ENCODE measurements at regions not wholly inside any gene's neighbourhood (a gene's known extent, or its start where the extent isn't known, plus 50 kb on each side); places are given as distances from the start of the nearest gene placed in this dataset.

DNA sequence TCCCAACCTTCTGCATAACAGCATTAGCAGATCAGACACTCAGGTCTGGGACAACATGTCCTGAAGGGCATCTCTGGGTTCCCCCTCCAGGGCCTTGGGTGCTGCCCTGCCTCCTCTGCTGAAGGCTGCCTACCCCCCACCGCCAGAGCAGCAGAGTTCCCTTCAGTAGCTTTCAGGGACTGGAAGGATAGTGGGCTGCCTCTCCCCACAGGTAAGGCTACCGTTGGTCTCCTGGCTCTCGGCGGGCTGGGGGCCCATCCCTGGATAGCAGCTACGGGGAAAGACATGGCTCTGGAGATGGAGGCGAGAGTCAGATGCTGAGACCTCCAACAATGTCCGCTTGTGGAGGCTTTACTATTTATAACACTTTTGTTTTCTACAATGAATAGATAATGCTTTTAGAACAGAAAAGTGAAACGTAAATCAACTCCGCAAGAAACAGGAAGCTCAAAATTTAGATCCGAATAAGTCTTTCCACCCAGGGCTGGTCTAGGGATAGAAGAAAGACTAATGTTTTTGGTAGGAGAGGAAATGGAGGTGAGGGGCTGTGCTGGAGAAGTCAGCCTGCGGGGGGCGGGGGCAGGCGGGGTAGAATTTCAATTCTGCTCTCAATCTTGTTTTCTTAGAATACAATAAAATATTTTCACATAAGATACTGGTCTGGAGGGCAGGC is 58.4 kb downstream of the ARL4C start:
- DNase-seq (ENCODE audit: low read depth, low spot score) = no peak

DNA sequence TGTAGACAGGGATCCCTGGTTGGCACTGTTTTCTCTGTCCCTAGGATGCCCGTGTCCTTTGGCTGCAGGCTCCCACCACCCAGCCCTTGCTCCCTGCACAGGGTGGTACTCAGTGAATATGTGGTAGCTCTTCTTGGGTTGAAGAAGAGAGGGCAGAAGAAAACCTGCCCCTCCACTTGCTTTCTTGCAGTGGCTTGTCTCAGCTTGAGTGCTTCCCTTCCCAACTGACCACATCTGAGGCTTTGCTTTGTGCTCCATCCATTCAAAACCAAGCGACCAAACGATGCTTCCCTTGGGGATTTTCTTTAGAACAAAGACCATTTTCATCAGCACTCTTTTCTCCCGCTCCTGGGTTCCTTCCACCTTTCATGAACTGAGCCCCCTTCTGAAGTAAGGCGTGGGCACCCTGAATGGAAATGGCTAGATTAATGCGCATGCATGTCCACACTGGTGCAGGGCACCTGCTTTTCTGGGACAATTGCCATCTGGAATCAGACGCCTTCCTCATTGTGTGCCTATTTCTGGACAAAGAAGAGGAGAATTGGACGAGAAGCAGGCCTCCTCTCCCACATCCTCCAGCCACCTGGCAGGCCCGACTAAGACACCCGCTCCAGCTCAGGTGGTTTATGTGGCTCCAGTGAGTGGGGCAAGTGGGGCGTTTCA is 59.1 kb downstream of the ARL4C start:
- DNase-seq (ENCODE audit: low read depth, low spot score) = no peak

- no peak for DNase-seq (ENCODE audit: low read depth, low spot score)
Measured at GRCh38 chr2:234436482-234436837, 60.4 kb downstream of the ARL4C start.

GRCh38 chr2:234435836-234436481 is 60.9 kb downstream of the ARL4C start:
- no peak for DNase-seq (ENCODE audit: low read depth, low spot score)

- DNase-seq (ENCODE audit: low read depth, low spot score) = no peak
Measured at GRCh38 chr2:234433201-234433600, 63.7 kb downstream of the ARL4C start.

DNA sequence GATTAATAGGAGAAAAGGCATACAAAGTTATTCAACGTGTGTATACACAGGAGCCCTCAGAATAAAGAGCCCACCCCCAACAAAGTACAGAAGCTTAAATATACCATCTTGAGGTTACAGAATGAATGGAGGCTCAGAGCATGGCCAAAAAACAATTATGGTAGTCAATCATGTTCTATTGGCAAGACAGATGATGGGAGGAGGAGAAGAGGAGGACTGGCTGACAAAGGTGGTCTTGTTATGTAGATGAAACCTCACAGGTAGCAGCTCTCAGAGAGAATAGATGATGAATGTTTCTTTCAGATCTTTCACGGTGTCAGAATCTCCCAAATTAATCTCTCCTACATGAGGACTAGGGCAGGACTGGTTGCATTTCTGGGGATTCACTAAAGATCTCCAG is 66.0 kb downstream of the ARL4C start:
- DNase-seq (ENCODE audit: low read depth, low spot score) = no peak

GRCh38 chr2:234429265-234429664 is 67.6 kb downstream of the ARL4C start:
- DNase-seq (ENCODE audit: low read depth, low spot score) = no peak

GRCh38 chr2:234427081-234428061 is 69.5 kb downstream of the ARL4C start:
- DNase-seq (ENCODE audit: low read depth, low spot score) = no peak

GRCh38 chr2:234426616-234427015 is 70.3 kb downstream of the ARL4C start:
- no peak for DNase-seq (ENCODE audit: low read depth, low spot score)

- DNase-seq (ENCODE audit: low read depth, low spot score) = no peak
Measured at GRCh38 chr2:234425639-234426603, 71.0 kb downstream of the ARL4C start.

GRCh38 chr2:234423884-234424283 is 73.0 kb downstream of the ARL4C start:
- no peak for DNase-seq (ENCODE audit: low read depth, low spot score)

GRCh38 chr2:234422981-234423431 is 73.9 kb downstream of the ARL4C start:
- DNase-seq (ENCODE audit: low read depth, low spot score) = no peak

- peak; percentile 31 for DNase-seq (ENCODE audit: low read depth, low spot score)
Measured at GRCh38 chr2:234422273-234422732, 74.6 kb downstream of the ARL4C start.

- no peak for DNase-seq (ENCODE audit: low read depth, low spot score)
Measured at GRCh38 chr2:234420408-234420807, 76.5 kb downstream of the ARL4C start.

- DNase-seq (ENCODE audit: low read depth, low spot score) = no peak
Measured at GRCh38 chr2:234419726-234420125, 77.2 kb downstream of the ARL4C start.

- no peak for DNase-seq (ENCODE audit: low read depth, low spot score)
Measured at GRCh38 chr2:234415706-234416105, 81.2 kb downstream of the ARL4C start.

- DNase-seq (ENCODE audit: low read depth, low spot score) = no peak
Measured at GRCh38 chr2:234414596-234414995, 82.3 kb downstream of the ARL4C start.

- no peak for DNase-seq (ENCODE audit: low read depth, low spot score)
Measured at GRCh38 chr2:234412726-234413125, 84.2 kb downstream of the ARL4C start.

DNA sequence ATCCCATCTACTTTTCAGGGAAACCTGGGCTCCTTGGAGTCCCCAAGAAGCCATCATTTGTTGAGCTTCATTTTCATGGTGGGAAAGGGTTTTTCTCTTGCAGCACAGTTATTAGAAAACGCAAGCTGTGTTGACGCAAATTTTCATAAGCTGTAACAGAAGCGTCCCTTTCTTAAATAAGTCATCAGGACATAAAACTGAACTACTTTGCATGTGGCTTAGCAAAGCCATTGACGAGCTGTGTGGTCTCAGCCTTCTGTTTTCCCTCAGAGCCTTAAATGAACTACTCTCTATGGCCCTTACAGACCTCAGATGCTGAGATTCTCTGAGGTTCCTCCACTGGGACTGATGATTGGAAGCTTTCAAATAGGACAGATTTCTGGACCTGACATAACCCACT is 85.1 kb downstream of the ARL4C start:
- no peak for DNase-seq (ENCODE audit: low read depth, low spot score)

DNA sequence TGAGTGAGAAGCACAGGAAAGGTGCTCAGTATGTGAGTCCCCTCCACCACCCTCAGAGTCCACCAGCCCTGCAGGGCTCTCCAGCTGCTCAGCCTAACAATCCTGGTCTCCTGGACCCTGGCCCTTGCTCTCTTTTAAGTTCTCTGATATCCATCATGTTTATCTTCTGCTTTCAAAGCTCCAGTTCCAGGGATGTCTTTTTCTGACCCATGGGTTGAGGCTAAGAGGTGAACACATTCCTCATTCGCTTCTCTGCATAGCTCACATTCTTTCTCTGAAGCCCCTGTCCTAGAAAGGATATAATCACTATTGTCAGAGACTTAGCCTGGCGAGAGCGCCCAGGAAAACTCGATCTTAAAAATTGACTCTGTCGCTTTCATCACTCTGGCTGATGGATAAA is 86.4 kb downstream of the ARL4C start:
- DNase-seq (ENCODE audit: low read depth, low spot score) = no peak

GRCh38 chr2:234409590-234409989 is 87.3 kb downstream of the ARL4C start:
- no peak for DNase-seq (ENCODE audit: low read depth, low spot score)

Data from smooth muscle cell of the brain vasculature (primary cell).